GM12878 (cell line): ENCODE measurements at regions not wholly inside any gene's neighbourhood (a gene's known extent, or its start where the extent isn't known, plus 50 kb on each side); places are given as distances from the start of the nearest gene placed in this dataset.

ENCODE experiments used
- ATF3 ChIP-seq: IDR thresholded peaks from 2 replicates; pipeline ENCODE4 v1.6.1; 2011; ENCODE audit warnings: low read depth, mild to moderate bottlenecking, low read length, moderate library complexity, borderline replicate concordance; ENCODE audit errors: extremely low read depth
- POU2F2 ChIP-seq: IDR thresholded peaks from 3 replicates; pipeline ENCODE4 v1.6.1; 2011; ENCODE audit warnings: low read depth, mild to moderate bottlenecking, low read length, borderline replicate concordance
- ZSCAN29 ChIP-seq: fragments of 450-650 bp; IDR thresholded peaks from 2 replicates; pipeline ENCODE4 v1.6.1; 2017; ENCODE audit warnings: mild to moderate bottlenecking, moderate library complexity

DNA sequence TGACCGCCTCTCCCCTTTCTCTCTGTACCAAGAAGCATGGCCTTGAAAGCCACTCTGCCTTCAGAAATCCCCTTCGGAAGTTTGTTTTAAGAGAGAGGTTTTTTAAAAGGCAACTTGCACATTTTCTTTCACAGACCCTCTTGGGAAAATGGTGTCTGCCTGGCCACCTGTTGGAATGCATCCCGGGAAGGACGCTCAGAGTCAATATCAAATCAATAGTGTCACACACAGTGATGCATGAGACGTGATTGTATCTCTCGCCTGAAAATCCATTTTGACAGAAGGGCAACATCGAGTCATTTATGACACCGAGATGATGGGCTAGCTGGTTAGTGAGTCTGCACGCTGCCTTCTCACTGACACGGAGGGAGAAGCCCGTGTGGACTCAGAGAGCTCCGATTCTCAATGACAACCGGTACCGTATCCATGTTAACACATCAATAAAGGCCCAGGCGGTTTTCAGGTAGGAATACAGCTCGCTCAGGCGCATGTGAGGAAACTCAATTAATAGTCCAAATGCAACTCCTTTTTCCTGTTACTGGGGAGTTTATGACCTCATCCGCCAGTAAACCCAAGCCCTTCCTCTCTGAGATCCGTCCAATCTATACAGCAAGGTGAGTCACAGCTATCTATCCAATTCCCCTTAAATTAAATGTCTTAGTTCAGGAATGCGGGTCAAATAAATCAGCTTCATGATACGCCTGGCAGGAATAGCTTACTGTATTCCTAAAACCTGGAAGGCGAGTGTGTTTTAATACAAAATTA is 621.5 kb upstream of the MKI67 start:
- TF ChIP-seq POU2F2: no peak
- TF ChIP-seq ATF3: no peak
- no peak for TF ChIP-seq ZSCAN29
